Common myeloid progenitor, CD34-positive (primary cell): ENCODE measurements at regions not wholly inside any gene's neighbourhood (a gene's known extent, or its start where the extent isn't known, plus 50 kb on each side); places are given as distances from the start of the nearest gene placed in this dataset.
"Not testable (repeated sequence)": the region's sequence is repeated elsewhere in the genome, so short reads cannot be mapped to it uniquely, and the experiment has no call there.

ENCODE experiments used
- CTCF ChIA-PET: fragments of 350-600 bp; sonication (Branson Sonifier 250); formaldehyde crosslinking; loops from one replicate; lab custom pipeline; 2021; ENCODE audit warnings: antibody characterized with exemption; lab: Charles Lee
- POLR2A ChIA-PET: fragments of 350-600 bp; sonication (Branson Sonifier 250); formaldehyde crosslinking; loops from one replicate; lab custom pipeline; 2021; ENCODE audit warnings: antibody characterized with exemption; lab: Charles Lee
- DNase-seq, 3 donors: peaks; one replicate each; pipeline versions ENCODE4 v3.0.0 to v3.0.0-alpha.2; 2013
- H3K27ac ChIP-seq, 2 experiments: 1 replicate in 1 of 2; 2 replicates in 1 of 2; pipeline ENCODE4 v1.7.0; 2013; ENCODE audit warnings: inconsistent platforms in 2 of 2, low read length in 2 of 2, mild to moderate bottlenecking in 2 of 2, low read depth in 1 of 2, moderate library complexity in 1 of 2; ENCODE audit not compliant: severe bottlenecking in 2 of 2, insufficient read depth in 1 of 2, poor library complexity in 1 of 2
- H3K27me3 ChIP-seq, 5 experiments: replicated peaks in 2 of 5; 1 replicate in 3 of 5; 2 replicates in 2 of 5; pipeline versions ENCODE4 v1.6.1 to v1.7.0; 2013; ENCODE audit warnings: low read length in 4 of 5, mild to moderate bottlenecking in 2 of 5, moderate library complexity in 2 of 5, inconsistent platforms in 1 of 5; ENCODE audit not compliant: insufficient read depth in 5 of 5, control insufficient read depth in 4 of 5
- H3K36me3 ChIP-seq, 4 experiments: 1 replicate in 2 of 4; 2 replicates in 2 of 4; pipeline versions ENCODE4 v1.6.1 to v1.7.0; 2013; ENCODE audit warnings: low read length in 3 of 4, control low read depth in 1 of 4, mild to moderate bottlenecking in 1 of 4; ENCODE audit not compliant: control insufficient read depth in 4 of 4, insufficient read depth in 4 of 4
- H3K4me1 ChIP-seq, 4 experiments: 1 replicate in 3 of 4; 2 replicates in 1 of 4; pipeline versions ENCODE4 v1.6.1 to v1.7.1; 2013; ENCODE audit warnings: low read length in 3 of 4, mild to moderate bottlenecking in 3 of 4, control low read depth in 1 of 4, inconsistent platforms in 1 of 4, moderate library complexity in 1 of 4; ENCODE audit not compliant: control insufficient read depth in 4 of 4, insufficient read depth in 4 of 4; ENCODE audit errors: control extremely low read depth in 1 of 4
- H3K4me3 ChIP-seq, 7 experiments: 1 replicate in 4 of 7; 2 replicates in 3 of 7; pipeline versions ENCODE4 v1.5.1 to v1.7.0; 2013; ENCODE audit warnings: mild to moderate bottlenecking in 7 of 7, low read length in 6 of 7, moderate library complexity in 6 of 7, inconsistent platforms in 2 of 7, low read depth in 2 of 7, control low read depth in 1 of 7; ENCODE audit not compliant: insufficient read depth in 4 of 7, control insufficient read depth in 1 of 7; ENCODE audit errors: extremely low read depth in 1 of 7
- H3K9me3 ChIP-seq, 5 experiments: 1 replicate in 4 of 5; 2 replicates in 1 of 5; pipeline versions ENCODE4 v1.6.1 to v1.7.1; 2013; ENCODE audit warnings: low read length in 4 of 5, mild to moderate bottlenecking in 2 of 5, inconsistent platforms in 1 of 5, low read depth in 1 of 5, moderate library complexity in 1 of 5; ENCODE audit not compliant: control insufficient read depth in 4 of 5, insufficient read depth in 2 of 5; ENCODE audit errors: control extremely low read depth in 1 of 5
- WGBS: methylation state at CpG from one replicate; pipeline ENCODE4 v1.1.5; 2013; ENCODE audit not compliant: insufficient coverage; 5-methylcytosine and 5-hydroxymethylcytosine counted together

GRCh38 chr20:48364055-48364454 is 463.7 kb downstream of the PREX1 start:
- H3K27ac ChIP-seq: no peak overlapping the region
- no peak overlapping the region for H3K4me3 ChIP-seq
- H3K27me3 ChIP-seq: peaks cover 0 to 3% (median 0%) of the 10 kb centered on the region in 5 experiments
- no peaks in the 10 kb centered on the region for H3K9me3 ChIP-seq
- ChIA-PET POLR2A (no interaction called here), CTCF (no interaction called here)
- H3K36me3 ChIP-seq: no peaks in the 10 kb centered on the region
- DNase-seq: no peak
- peaks cover 0 to 10% (median 5%) of the 10 kb centered on the region in 4 experiments for H3K4me1 ChIP-seq

GRCh38 chr20:48360342-48360975 is 467.3 kb downstream of the PREX1 start:
- 50% methylated on average over 8 of the region's 9 CpGs for WGBS
- no peaks in the 10 kb centered on the region for H3K9me3 ChIP-seq
- H3K27me3 ChIP-seq: peaks cover 0 to 3% (median 0%) of the 10 kb centered on the region in 5 experiments
- peak in 2 of 3 donors; percentile 1 to 12 for DNase-seq
- H3K4me1 ChIP-seq: no peaks in the 10 kb centered on the region
- ChIA-PET POLR2A (no interaction called here), CTCF (no interaction called here)
- H3K4me3 ChIP-seq: no peak overlapping the region
- H3K36me3 ChIP-seq: no peaks in the 10 kb centered on the region
- no peak overlapping the region for H3K27ac ChIP-seq

- Histone ChIP-seq H3K36me3 (no peaks in the 10 kb centered on the region), H3K4me1 (no peaks in the 10 kb centered on the region), H3K27ac (no peak overlapping the region), H3K9me3 (peaks cover 0 to 2% (median 0%) of the 10 kb centered on the region in 5 experiments), H3K4me3 (no peak overlapping the region), H3K27me3 (peaks cover 0 to 3% (median 0%) of the 10 kb centered on the region in 5 experiments)
- CTCF ChIA-PET: no interaction called here
- peak in 2 of 3 donors; percentile 3 to 6 for DNase-seq
- POLR2A ChIA-PET: no interaction called here
- 75% methylated on average over 7 of the region's 17 CpGs for WGBS
Observed at GRCh38 chr20:48359692-48360341, 468.0 kb downstream of the PREX1 start.

GRCh38 chr20:48359055-48359390 is 468.8 kb downstream of the PREX1 start:
- H3K4me1 ChIP-seq, H3K27ac ChIP-seq, DNase-seq, H3K4me3 ChIP-seq, POLR2A ChIA-PET, H3K27me3 ChIP-seq, H3K36me3 ChIP-seq, H3K9me3 ChIP-seq: not testable (repeated sequence)
- WGBS: 36% methylated on average over 4 of the region's 8 CpGs
- CTCF ChIA-PET: interaction anchor here (1.4 kb wide), 1 partner anchor 17 kb away, joined by 3 read pairs; no protein-coding TSS in a partner anchor

GRCh38 chr20:48358176-48359054 is 469.4 kb downstream of the PREX1 start:
- Histone ChIP-seq H3K9me3 (peaks cover 0 to 7% (median 3%) of the 10 kb centered on the region in 5 experiments), H3K4me1 (no peaks in the 10 kb centered on the region), H3K27me3 (peaks cover 0 to 3% (median 0%) of the 10 kb centered on the region in 5 experiments), H3K4me3 (no peak overlapping the region), H3K27ac (no peak overlapping the region), H3K36me3 (no peaks in the 10 kb centered on the region)
- ChIA-PET CTCF (interaction anchor here (1.4 kb wide), 1 partner anchor 18 kb away, joined by 3 read pairs; no protein-coding TSS in a partner anchor), POLR2A (no interaction called here)
- DNase-seq: no peak
- 94% methylated on average over 5 of the region's 11 CpGs for WGBS

- POLR2A ChIA-PET: no interaction called here
- DNase-seq: no peak
- H3K27ac ChIP-seq: no peak overlapping the region
- H3K36me3 ChIP-seq: no peaks in the 10 kb centered on the region
- 74% methylated on average over 4 of the region's 4 CpGs for WGBS
- CTCF ChIA-PET: interaction anchor here (1.4 kb wide), 1 partner anchor 19 kb away, joined by 3 read pairs; no protein-coding TSS in a partner anchor
- peaks cover 0 to 7% (median 3%) of the 10 kb centered on the region in 5 experiments for H3K9me3 ChIP-seq
- H3K4me3 ChIP-seq: no peak overlapping the region
- H3K27me3 ChIP-seq: peaks cover 0 to 3% (median 0%) of the 10 kb centered on the region in 5 experiments
- H3K4me1 ChIP-seq: no peaks in the 10 kb centered on the region
Observed at GRCh38 chr20:48357714-48358113, 470.1 kb downstream of the PREX1 start.
